GM12892 (cell line): ENCODE measurements at regions not wholly inside any gene's neighbourhood (a gene's known extent, or its start where the extent isn't known, plus 50 kb on each side); places are given as distances from the start of the nearest gene placed in this dataset.

ENCODE experiments used
- POLR2A ChIP-seq: IDR thresholded peaks from 2 replicates; pipeline ENCODE4 v1.6.1; 2011; ENCODE audit warnings: low read depth, low read length, control low read depth
- POLR2AphosphoS5 ChIP-seq: IDR thresholded peaks from 2 replicates; pipeline ENCODE4 v1.6.1; 2011; ENCODE audit warnings: low read depth, low read length, control low read depth
- TAF1 ChIP-seq: IDR thresholded peaks from 2 replicates; pipeline ENCODE4 v1.6.1; 2011; ENCODE audit warnings: low read depth, mild to moderate bottlenecking, control low read depth, low read length, borderline replicate concordance

- TF ChIP-seq POLR2A (no peak), POLR2AphosphoS5 (no peak), TAF1 (no peak)
Measured at GRCh38 chr13:40254394-40254793, 412.0 kb downstream of the FOXO1 start.
